IgD-negative memory B cell (primary cell): ENCODE measurements at regions not wholly inside any gene's neighbourhood (a gene's known extent, or its start where the extent isn't known, plus 50 kb on each side); places are given as distances from the start of the nearest gene placed in this dataset.

Experiments
- H3K27ac Mint-ChIP-seq, 3 donors: one replicate each; pipeline ENCODE4 v1.8.0; 2020 to 2022; ENCODE audit warnings: mild to moderate bottlenecking in 3 of 3, mixed read lengths in 3 of 3, moderate library complexity in 1 of 3
- H3K27me3 Mint-ChIP-seq: one replicate; pipeline ENCODE4 v1.8.0; 2021; ENCODE audit warnings: mixed read lengths
- H3K36me3 Mint-ChIP-seq: one replicate; pipeline ENCODE4 v1.8.0; 2020; ENCODE audit warnings: mild to moderate bottlenecking, mixed read lengths
- H3K4me1 Mint-ChIP-seq, 3 donors: one replicate each; pipeline ENCODE4 v1.8.0; 2020 to 2022; ENCODE audit warnings: mixed read lengths in 3 of 3, mild to moderate bottlenecking in 1 of 3
- H3K4me3 Mint-ChIP-seq, 4 donors: one replicate each; pipeline ENCODE4 v1.8.0; 2020 to 2022; ENCODE audit warnings: mild to moderate bottlenecking in 4 of 4, mixed read lengths in 4 of 4, moderate library complexity in 3 of 4
- H3K9me3 Mint-ChIP-seq, 3 donors: one replicate each; pipeline ENCODE4 v1.8.0; 2020 to 2021; ENCODE audit warnings: mixed read lengths in 3 of 3, mild to moderate bottlenecking in 1 of 3

DNA sequence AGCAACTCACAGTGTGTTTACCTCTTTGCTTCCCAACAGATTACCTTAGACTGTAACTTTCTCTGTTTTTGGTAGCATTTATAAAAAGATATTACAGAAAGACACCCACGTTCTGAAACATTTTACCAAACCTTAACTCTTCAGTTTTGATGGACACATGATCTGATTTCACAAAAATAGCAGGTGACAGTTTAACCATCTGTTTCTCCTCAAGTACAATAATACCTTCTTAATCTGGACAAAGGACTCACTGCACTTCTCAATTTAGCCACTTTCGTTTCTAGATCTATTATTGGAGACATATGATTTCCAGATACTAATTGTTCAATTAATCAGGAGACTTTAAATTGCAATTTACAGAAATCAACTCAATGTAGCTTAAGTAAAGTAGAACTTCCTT lies 703.8 kb upstream of the KIF2B start:
- H3K4me1 Mint-ChIP-seq = no peaks in the 10 kb centered on the region
- no peak overlapping the region for H3K4me3 Mint-ChIP-seq
- H3K36me3 Mint-ChIP-seq = peaks cover 2% of the 10 kb centered on the region
- H3K9me3 Mint-ChIP-seq = peaks cover 8 to 14% (median 9%) of the 10 kb centered on the region in 3 donors
- no peak overlapping the region for H3K27ac Mint-ChIP-seq
- no peaks in the 10 kb centered on the region for H3K27me3 Mint-ChIP-seq

DNA sequence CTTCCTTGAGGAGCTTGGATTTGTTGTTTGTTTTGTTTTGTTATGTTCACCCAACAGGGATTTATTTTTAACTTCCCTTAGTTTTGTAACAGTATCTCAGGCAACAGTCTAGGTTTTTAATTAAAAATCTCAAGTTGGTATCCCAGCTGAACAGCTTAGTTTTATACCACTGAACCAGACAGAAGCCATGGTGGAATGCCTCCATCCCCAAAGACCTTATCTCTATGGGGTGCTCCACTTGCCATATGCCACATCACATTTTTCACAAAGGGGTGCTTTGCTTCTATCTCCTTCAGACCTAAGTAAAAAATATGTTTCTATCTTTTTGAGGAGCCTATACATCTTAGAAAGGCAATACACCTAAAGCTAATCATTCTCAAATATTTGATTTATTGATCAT lies 715.8 kb upstream of the KIF2B start:
- Mint-ChIP-seq H3K9me3 (peaks cover 3 to 28% (median 4%) of the 10 kb centered on the region in 3 donors), H3K4me3 (no peak overlapping the region), H3K27me3 (no peaks in the 10 kb centered on the region), H3K36me3 (no peaks in the 10 kb centered on the region), H3K27ac (no peak overlapping the region), H3K4me1 (no peaks in the 10 kb centered on the region)

DNA sequence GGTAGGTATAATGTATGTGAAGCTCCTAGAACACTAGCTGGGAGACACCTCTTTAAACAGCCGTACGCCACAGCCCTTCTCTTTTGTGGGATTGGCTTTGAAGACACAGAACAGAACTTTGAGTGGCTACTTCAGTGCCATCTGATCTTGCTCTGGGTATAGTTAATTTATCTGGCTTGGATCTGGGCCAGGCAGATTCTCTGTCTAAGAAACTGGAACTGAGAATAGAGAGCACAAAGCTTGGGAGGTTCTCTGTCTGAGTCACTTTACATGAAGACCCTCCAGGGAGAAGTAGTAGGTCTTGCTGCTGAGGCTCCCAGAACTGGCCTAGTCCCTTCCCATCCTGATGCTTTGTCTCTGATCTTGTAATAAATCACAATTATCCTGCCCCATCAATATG lies 721.0 kb upstream of the KIF2B start:
- no peak overlapping the region for H3K4me3 Mint-ChIP-seq
- peaks cover under 1 to 13% (median 8%) of the 10 kb centered on the region in 3 donors for H3K9me3 Mint-ChIP-seq
- H3K36me3 Mint-ChIP-seq = no peaks in the 10 kb centered on the region
- H3K27me3 Mint-ChIP-seq = no peaks in the 10 kb centered on the region
- no peak overlapping the region for H3K27ac Mint-ChIP-seq
- H3K4me1 Mint-ChIP-seq = no peaks in the 10 kb centered on the region

DNA sequence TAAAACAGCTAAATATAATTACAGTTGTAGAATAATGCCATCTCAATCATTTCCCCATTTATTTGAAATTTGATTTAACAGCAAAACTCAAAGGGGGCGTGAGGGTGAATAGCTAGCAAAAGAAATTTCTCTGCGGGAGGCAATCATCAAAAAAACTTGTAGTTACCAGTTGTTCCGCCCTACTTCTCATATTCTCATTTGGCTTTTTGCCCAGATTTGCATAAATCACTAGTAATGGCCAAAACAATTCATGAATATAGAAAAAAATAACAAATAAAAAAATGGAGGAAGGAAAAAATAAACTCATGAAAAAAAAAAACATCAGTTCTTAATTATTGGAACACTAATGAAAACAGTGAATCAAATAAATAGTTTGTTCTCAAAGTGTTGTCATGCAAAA lies 722.6 kb upstream of the KIF2B start:
- no peaks in the 10 kb centered on the region for H3K36me3 Mint-ChIP-seq
- H3K9me3 Mint-ChIP-seq = peaks cover 3 to 15% (median 10%) of the 10 kb centered on the region in 3 donors
- no peaks in the 10 kb centered on the region for H3K27me3 Mint-ChIP-seq
- H3K4me3 Mint-ChIP-seq = no peak overlapping the region
- no peak overlapping the region for H3K27ac Mint-ChIP-seq
- H3K4me1 Mint-ChIP-seq = no peaks in the 10 kb centered on the region

DNA sequence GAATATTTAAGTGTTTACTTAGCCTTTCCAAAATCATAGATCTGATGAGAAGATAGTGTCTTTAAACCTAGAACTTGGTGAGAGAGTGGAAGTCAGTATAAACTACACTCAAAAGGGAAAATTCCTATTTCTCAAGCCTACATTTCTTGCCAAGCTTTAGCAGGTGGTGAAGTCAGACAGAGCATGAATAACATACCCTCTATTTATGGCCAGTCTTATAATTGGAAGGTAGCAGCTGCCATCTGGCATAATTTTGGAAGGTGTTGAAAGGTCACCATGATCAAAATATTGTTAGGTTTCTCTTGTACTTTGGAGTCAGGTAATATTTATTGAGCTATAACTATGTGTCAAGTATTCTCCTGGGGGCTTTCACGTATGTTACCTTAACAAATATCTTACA lies 729.3 kb upstream of the KIF2B start:
- no peaks in the 10 kb centered on the region for H3K27me3 Mint-ChIP-seq
- H3K4me3 Mint-ChIP-seq = no peak overlapping the region
- H3K27ac Mint-ChIP-seq = no peak overlapping the region
- H3K36me3 Mint-ChIP-seq = no peaks in the 10 kb centered on the region
- peaks cover 3 to 17% (median 7%) of the 10 kb centered on the region in 3 donors for H3K9me3 Mint-ChIP-seq
- H3K4me1 Mint-ChIP-seq = no peaks in the 10 kb centered on the region

DNA sequence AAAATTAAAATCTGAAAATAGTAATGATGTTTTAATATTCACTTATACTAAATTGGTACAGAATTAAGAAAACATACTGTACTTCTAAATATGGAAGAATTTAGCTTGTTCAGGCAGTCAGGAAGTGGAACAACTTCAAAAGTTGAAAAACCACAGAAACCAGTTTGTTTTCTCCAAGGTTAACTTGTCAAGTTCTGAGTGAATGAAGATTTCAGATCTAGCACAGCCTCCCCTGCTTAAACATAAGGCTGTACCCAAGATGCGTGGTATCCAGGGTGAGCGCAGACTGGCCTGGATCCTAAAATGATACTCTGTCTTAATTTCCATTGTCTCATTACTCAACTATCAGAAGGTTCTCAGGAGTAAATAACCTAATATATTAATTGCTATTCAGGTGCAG lies 730.7 kb upstream of the KIF2B start:
- Mint-ChIP-seq H3K36me3 (no peaks in the 10 kb centered on the region), H3K9me3 (peaks cover 3 to 17% (median 7%) of the 10 kb centered on the region in 3 donors), H3K27ac (no peak overlapping the region), H3K4me3 (no peak overlapping the region), H3K27me3 (no peaks in the 10 kb centered on the region), H3K4me1 (no peaks in the 10 kb centered on the region)

DNA sequence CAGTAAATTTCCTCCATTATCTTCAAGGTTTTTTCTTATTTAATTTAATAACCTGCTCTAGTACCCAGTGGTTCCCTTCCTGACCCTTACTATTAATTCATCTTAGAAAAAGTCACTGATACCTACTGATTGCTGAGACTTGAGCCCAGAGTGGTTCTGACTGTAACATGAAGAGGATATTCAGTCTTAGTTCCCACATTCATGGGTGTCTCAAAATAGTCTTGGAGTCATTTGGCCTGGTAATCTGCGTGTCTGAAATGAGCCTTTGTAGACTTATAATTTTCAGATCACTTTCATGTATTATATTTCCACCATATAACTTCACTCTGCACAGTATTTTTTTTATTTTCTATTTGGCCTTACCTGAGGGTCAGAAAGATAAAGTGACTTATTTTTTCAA lies 732.0 kb upstream of the KIF2B start:
- Mint-ChIP-seq H3K9me3 (peaks cover 0 to 12% (median 5%) of the 10 kb centered on the region in 3 donors), H3K27me3 (no peaks in the 10 kb centered on the region), H3K27ac (no peak overlapping the region)

DNA sequence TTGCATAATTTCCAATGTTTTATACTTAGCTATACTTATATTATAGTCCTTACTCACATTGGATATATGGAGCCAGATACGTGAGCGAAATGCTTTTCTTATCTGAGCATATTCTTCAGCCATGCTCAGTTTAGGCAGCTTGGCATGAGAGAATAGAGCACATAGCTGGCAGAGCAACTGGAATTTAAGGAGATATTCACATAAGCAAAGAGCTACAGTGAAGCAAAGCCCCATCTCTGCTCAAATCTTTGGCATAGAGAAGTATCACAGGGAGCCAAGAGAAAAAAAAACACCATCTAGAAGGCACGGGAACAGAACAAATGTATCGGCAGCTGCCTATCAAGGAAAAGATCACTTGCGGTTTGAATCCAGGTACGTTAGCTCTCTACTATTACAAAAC lies 734.2 kb upstream of the KIF2B start:
- Mint-ChIP-seq H3K4me3 (no peak overlapping the region), H3K4me1 (no peaks in the 10 kb centered on the region)

More for the DNA sequence above, 732.0 kb upstream of the KIF2B start:
- Mint-ChIP-seq H3K4me1 (no peaks in the 10 kb centered on the region), H3K4me3 (no peak overlapping the region), H3K36me3 (no peaks in the 10 kb centered on the region)

DNA sequence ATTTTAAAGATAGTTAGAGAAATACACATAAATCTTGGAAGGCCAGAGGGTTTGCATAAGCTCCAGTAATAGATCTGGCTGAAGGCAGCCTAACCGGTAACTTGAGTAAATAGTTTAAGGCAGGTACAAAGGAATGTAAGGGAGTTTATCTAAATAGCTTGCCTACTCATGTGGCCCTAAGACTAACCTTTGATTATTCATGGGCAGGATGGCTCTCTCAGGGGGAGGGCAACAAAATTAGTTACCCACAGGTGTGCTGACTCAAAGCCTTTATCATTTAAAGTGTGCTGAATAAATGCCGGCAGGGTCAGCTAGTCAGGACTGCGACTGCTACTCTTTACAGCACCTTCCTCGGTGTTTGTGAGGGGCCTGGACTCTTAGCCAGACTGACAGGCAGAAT lies 761.3 kb upstream of the KIF2B start:
- H3K4me3 Mint-ChIP-seq = no peak overlapping the region
- H3K4me1 Mint-ChIP-seq = no peaks in the 10 kb centered on the region
- H3K27ac Mint-ChIP-seq = no peak overlapping the region
- no peaks in the 10 kb centered on the region for H3K27me3 Mint-ChIP-seq
- no peaks in the 10 kb centered on the region for H3K36me3 Mint-ChIP-seq
- peaks cover 6 to 29% (median 23%) of the 10 kb centered on the region in 3 donors for H3K9me3 Mint-ChIP-seq

More for the DNA sequence above, 734.2 kb upstream of the KIF2B start:
- peaks cover 2 to 12% (median 8%) of the 10 kb centered on the region in 3 donors for H3K9me3 Mint-ChIP-seq
- H3K27me3 Mint-ChIP-seq = no peaks in the 10 kb centered on the region
- no peak overlapping the region for H3K27ac Mint-ChIP-seq
- H3K36me3 Mint-ChIP-seq = no peaks in the 10 kb centered on the region

DNA sequence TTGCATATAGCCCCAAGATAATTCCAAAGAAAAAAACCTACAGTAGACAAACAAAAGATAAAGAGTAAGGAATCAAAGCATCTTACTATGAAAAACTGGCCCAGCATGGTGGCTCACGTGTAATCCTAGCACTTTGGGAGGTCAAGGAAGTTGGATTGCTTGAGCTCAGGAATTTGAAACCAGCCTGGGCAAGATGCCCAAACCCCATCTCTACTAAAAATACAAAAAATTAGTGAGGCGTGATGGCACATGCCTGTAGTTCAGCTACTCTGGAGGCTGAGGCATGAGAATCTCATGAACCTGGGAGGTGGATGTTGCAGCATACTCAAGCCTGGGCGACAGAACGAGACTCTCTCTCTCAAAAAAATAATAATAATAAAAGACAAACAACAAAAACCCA lies 764.7 kb upstream of the KIF2B start:
- H3K4me1 Mint-ChIP-seq = no peaks in the 10 kb centered on the region
- no peak overlapping the region for H3K4me3 Mint-ChIP-seq
- no peaks in the 10 kb centered on the region for H3K27me3 Mint-ChIP-seq
- peaks cover 1 to 26% (median 15%) of the 10 kb centered on the region in 3 donors for H3K9me3 Mint-ChIP-seq
- no peak overlapping the region for H3K27ac Mint-ChIP-seq
- no peaks in the 10 kb centered on the region for H3K36me3 Mint-ChIP-seq

DNA sequence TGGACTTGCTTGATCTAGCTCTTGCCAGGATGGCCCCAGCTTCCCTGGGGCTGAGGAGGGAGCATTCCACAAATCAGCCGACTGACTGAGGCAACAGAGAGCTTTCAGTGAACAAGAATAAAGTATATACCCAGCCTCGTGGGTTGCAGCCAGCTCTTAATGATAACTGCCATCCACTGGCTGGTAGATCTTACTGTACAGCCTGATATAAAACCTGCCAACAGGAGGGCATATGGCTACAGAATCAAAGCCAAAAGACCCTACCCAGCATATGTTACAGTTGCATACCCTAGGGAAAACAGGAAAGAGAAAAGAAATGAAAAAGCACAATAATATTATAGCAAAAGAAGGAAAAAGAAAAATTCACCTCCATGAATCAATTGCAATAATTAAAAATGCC lies 775.9 kb upstream of the KIF2B start:
- Mint-ChIP-seq H3K27ac (no peak overlapping the region), H3K9me3 (peaks cover 5 to 8% (median 6%) of the 10 kb centered on the region in 3 donors), H3K4me3 (no peak overlapping the region), H3K36me3 (no peaks in the 10 kb centered on the region), H3K27me3 (no peaks in the 10 kb centered on the region), H3K4me1 (no peaks in the 10 kb centered on the region)

DNA sequence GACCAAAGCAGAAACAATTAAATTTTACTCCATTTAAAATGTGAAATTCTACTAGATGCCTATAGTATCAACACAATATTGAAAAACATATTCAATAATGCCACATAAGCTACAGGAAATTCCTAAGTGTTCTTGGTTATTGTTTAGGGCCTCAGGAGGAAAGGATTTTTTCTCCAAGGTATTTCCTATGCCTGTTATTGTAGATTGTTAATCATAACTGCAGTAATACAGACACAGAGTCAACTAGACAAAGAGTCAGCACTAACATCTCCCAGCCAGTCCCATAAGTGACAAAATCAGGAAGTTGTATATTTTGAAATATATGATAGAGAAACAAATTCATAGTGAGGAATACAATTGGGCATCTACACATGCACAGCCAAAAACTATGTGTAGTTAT lies 782.7 kb upstream of the KIF2B start:
- Mint-ChIP-seq H3K4me3 (no peak overlapping the region), H3K36me3 (no peaks in the 10 kb centered on the region), H3K9me3 (peaks cover 4 to 12% (median 4%) of the 10 kb centered on the region in 3 donors), H3K4me1 (no peaks in the 10 kb centered on the region), H3K27me3 (no peaks in the 10 kb centered on the region), H3K27ac (no peak overlapping the region)

DNA sequence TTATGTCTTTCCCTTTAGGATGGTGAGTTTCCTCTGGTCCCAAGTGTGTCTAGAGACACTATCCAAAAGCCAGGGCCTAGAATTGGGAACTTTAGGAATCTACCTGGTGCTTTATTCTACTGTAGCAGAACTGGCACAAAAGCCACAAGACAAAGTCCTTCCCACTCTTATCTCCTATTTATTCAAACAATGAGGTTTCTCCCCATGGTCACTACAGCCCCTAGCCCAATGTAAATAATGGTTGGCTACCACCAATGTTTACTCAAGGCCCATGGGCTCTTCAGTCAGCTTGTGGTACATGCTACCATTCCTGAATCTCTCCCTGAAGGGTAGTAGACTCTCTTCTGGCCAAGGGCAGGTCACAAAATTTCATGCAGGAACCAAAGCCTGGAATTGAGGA lies 789.4 kb upstream of the KIF2B start:
- Mint-ChIP-seq H3K27ac (no peak overlapping the region), H3K4me1 (no peaks in the 10 kb centered on the region), H3K27me3 (no peaks in the 10 kb centered on the region), H3K9me3 (peaks cover 6 to 28% (median 15%) of the 10 kb centered on the region in 3 donors), H3K36me3 (no peaks in the 10 kb centered on the region), H3K4me3 (peak overlapping the region in 1 of 4 donors; percentile 35)

DNA sequence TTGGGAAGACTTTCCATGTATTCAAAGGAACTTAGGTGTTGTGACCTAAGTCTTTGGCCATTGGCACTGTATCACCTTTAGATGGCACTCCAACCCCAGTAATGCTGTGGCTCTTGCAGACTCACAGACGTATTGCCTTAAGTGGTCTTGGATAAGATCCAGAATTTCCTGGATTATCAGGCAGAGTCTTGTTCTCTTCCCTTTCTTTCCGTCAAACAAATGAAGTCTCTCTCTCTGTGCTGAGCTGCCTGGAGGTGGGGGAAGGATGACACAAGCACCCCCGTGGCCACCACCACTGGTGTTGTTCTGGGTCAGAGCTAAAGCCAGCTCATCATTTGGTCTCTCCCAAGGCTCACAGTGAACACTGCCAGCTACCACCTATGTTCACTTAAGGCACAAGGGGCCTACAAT lies 789.9 kb upstream of the KIF2B start:
- H3K4me1 Mint-ChIP-seq = no peaks in the 10 kb centered on the region
- H3K27me3 Mint-ChIP-seq = no peaks in the 10 kb centered on the region
- H3K27ac Mint-ChIP-seq = no peak overlapping the region
- peaks cover 6 to 32% (median 17%) of the 10 kb centered on the region in 3 donors for H3K9me3 Mint-ChIP-seq
- no peaks in the 10 kb centered on the region for H3K36me3 Mint-ChIP-seq
- H3K4me3 Mint-ChIP-seq = peak overlapping the region in 1 of 4 donors; percentile 35

DNA sequence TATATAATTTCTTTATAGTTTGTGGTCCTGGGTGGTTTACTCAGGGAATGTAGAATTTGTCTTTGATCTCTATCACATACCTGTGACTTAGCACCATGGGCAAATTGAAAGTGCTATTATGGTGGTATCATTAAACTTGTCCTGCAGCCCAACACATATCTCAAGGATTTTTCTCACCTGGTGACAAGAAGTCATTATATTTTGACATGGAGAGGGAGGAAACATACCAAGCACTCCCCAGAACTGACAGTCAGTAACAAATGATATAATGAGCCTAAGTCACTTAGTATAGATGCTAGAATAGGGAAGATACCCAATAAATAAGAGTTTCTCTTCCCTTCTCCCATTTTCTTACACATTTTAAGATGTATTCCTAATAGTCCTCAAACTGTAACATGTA lies 805.5 kb upstream of the KIF2B start:
- H3K4me3 Mint-ChIP-seq = no peak overlapping the region
- no peak overlapping the region for H3K27ac Mint-ChIP-seq
- H3K9me3 Mint-ChIP-seq = peaks cover 5 to 28% (median 7%) of the 10 kb centered on the region in 3 donors
- H3K36me3 Mint-ChIP-seq = no peaks in the 10 kb centered on the region
- no peaks in the 10 kb centered on the region for H3K4me1 Mint-ChIP-seq
- H3K27me3 Mint-ChIP-seq = peaks cover under 1% of the 10 kb centered on the region

DNA sequence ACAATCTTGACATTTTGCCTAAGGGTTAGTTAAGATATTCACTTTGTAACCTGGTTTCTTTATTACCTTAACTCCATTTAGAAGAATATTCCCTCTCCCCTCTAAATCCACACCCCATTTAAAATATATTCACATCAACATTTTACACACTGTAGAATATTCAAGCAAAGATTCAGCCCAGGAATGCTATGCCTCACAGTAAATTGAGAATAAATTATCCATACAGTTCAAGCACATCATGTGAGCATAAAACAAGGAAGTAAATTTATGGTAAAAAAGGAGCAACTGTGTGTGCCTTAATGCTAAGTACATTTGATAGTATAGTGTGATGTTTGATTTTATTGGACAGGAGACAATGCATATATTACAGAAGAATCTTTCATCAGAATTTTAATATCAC lies 806.6 kb upstream of the KIF2B start:
- H3K36me3 Mint-ChIP-seq = no peaks in the 10 kb centered on the region
- peaks cover 5 to 28% (median 7%) of the 10 kb centered on the region in 3 donors for H3K9me3 Mint-ChIP-seq
- no peak overlapping the region for H3K27ac Mint-ChIP-seq
- no peak overlapping the region for H3K4me3 Mint-ChIP-seq
- H3K27me3 Mint-ChIP-seq = peaks cover 2% of the 10 kb centered on the region
- H3K4me1 Mint-ChIP-seq = no peaks in the 10 kb centered on the region

DNA sequence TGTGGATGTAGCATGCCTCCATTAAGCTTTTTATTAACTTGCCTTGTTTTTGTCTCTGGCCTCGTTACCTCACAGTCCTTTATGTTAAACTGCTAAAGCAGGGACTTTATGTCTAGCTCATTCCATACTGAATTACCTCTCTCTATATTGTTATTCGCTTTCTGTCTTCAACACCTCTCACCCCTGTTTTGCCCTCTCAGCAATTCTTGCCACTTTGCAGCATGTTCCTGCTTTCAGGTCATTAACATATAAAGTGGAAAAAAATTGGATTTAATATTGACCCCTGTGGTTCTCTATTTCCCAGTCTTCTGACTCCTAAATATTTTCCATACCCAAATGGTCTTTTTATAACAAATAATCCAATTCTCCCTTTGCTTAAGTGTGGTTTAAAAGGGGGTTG lies 810.4 kb upstream of the KIF2B start:
- peaks cover 2% of the 10 kb centered on the region for H3K27me3 Mint-ChIP-seq
- H3K27ac Mint-ChIP-seq = no peak overlapping the region
- no peaks in the 10 kb centered on the region for H3K4me1 Mint-ChIP-seq
- peaks cover 5 to 13% (median 8%) of the 10 kb centered on the region in 3 donors for H3K9me3 Mint-ChIP-seq
- H3K4me3 Mint-ChIP-seq = no peak overlapping the region
- no peaks in the 10 kb centered on the region for H3K36me3 Mint-ChIP-seq
